ENCODE measurements at regions not wholly inside any gene's neighbourhood (a gene's known extent, or its start where the extent isn't known, plus 50 kb on each side); places are given as distances from the start of the nearest gene placed in this dataset.
A peak's percentile ranks its signal among the peaks of the same experiment; 100 is the strongest.

- DNase-seq = no peak
These were observed 65.0 kb downstream of the CBLN1 start for GRCh38 chr16:49216593-49216992.

- no peak for DNase-seq
These were observed 68.0 kb downstream of the CBLN1 start for GRCh38 chr16:49213594-49213993.

DNA sequence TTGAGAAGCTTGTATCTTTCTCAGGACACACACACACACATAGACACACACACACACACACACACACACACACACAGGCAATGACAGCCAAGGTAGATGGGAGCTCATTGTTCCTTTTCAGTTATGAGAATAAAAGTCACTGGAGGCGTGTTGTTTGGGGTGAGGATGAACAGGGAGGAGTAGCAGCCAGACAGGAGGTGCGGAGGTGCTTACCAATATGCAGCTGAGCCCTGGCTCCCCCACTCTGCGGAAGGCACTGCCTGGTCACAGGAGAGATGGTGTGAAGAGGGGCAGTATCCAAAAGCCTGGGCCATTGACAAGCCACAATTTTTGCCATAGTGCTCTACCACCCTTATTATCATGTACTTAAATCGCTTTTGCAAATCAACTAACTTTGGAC lies 77.4 kb downstream of the CBLN1 start:
- DNase-seq = no peak

GRCh38 chr16:49203361-49203760 lies 78.3 kb downstream of the CBLN1 start:
- DNase-seq = no peak

GRCh38 chr16:49201118-49201517 lies 80.5 kb downstream of the CBLN1 start:
- no peak for DNase-seq

GRCh38 chr16:49200223-49200820 lies 81.3 kb downstream of the CBLN1 start:
- no peak for DNase-seq

GRCh38 chr16:49195237-49195548 lies 86.4 kb downstream of the CBLN1 start:
- no peak for DNase-seq

- no peak for DNase-seq
These were observed 87.0 kb downstream of the CBLN1 start for GRCh38 chr16:49194537-49195236.

DNA sequence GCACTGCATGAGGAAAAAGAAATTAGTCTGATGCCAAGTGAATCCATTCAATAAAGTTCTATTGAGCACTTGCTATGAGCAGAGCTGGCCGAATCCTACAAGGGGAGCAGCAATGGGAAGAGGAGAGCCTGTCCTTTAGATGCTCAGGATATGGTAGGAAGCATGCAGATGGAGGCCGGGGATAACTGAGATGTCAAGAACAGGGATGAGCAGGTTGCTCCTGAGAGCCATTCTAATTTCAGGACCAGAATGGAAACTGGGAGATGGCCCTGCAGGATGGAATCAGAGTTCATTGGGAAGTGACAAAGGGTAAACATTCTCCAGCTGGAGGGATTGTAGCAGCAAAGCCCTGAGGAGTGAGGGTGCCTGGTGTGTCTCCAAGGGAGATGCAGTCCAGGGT lies 88.0 kb downstream of the CBLN1 start:
- no peak for DNase-seq

GRCh38 chr16:49189286-49189685 lies 92.4 kb downstream of the CBLN1 start:
- DNase-seq = no peak

DNA sequence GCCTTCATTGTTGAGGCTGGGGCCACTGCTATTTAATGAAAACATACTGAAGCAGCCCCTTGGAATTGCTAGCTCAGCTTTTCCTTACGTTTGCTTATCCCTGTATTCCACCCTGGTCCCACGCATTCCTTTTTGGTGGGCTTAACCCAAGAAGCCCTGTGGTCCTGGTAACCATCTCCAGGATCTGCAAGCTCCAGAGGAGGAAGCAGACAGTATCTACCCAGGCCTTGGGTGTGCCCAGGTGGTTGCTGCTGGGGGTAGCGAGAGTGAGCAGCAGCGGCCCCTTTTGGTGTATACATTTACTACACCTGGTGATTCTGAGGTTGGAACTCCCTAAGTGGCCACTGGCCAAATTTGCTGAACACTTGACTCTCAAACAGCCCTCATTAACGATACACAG lies 97.7 kb downstream of the CBLN1 start:
- DNase-seq = peak; percentile 63

GRCh38 chr16:49181791-49182518 lies 99.7 kb downstream of the CBLN1 start:
- no peak for DNase-seq

- no peak for DNase-seq
These were observed 101.8 kb downstream of the CBLN1 start for GRCh38 chr16:49179714-49180330.

DNA sequence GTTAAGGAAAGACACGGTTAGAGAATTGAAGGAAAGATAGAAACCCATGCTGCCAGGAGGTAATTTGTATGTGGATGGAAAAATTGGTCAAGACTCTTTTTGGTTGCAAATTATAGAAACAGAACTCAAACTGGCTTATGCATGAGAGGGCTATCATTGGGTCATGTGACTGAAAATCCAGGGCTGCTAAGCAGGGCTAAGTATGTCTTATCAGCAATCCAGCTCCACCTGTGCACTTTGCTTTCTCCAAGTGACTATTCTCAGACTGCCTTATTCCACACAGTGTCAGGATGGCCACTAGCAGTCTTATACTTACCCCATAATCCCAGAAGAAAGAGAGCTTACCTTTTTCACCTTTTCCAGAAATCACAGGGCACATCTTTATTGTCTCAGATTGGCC lies 113.5 kb downstream of the CBLN1 start:
- DNase-seq = no peak

- no peak for DNase-seq
These were observed 116.6 kb downstream of the CBLN1 start for GRCh38 chr16:49165025-49165424.

DNA sequence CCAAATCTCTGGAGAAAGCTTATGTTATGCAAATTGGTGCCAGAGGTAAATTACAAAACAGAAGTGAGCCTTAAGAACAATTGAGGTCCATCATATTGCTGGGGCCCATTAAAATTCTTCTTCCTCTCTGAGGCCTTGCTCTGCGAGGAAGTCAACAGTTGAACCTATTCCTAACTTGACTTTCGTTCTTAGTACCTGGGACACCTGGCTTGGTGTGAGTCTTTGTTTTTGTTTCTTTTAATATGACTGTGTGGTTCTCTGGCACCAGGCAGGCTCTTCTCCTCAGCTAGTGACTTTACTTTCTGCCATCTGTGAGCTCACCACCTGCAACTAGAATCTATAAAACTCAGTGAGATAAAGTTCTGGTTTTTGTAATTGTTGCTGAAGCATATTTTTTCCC lies 120.4 kb downstream of the CBLN1 start:
- DNase-seq = no peak

DNA sequence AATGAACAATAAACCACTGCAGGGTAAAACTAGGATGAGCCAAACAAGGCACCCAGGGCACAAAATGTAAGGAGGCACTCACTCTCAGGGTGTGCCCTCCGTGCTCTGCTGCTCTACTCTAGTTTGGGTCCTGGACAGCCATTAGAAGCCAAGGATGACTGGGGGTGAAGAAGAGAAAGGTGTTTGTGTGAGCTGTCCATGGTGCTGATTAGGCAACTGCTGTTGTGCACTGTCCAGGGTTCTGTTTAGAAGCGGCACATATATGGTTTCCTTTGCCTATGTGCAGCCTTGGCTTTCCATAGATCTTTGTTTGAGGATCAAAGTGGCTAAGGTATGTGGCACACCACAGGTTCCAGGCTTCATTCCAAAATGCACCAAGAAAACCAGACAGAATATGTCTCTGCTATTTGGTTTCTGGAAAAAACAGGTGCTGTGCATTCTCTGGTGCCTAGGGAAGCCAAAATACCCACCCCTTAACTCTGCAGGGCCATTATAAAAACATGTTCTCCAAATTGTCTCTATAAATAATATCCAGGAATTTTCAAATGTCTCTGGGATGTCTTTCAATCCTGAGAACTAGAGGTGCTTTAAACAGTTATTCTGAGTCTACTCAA lies 123.5 kb downstream of the CBLN1 start:
- no peak for DNase-seq

DNA sequence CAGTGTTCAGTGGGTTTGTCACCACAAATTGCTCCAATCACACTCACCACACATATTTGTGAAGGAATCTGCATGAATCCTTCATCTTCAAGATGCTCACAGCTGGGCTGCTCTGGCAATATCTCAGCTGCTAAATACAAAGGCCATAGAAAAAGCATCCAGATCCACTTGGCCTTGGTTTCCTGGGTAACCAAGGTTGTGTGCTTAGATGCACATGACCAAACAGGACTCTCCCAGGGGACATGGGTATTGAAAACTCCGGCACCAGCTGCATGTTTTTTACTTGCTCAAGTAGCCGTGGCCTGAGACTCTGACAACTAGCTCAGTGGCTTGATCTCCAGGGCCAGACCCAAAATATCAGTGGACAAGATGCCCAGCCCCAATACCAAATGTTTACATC lies 131.3 kb downstream of the CBLN1 start:
- no peak for DNase-seq

GRCh38 chr16:49148410-49148809 lies 133.2 kb downstream of the CBLN1 start:
- DNase-seq = no peak

- DNase-seq = no peak
These were observed 141.0 kb downstream of the CBLN1 start for GRCh38 chr16:49140618-49141017.

DNA sequence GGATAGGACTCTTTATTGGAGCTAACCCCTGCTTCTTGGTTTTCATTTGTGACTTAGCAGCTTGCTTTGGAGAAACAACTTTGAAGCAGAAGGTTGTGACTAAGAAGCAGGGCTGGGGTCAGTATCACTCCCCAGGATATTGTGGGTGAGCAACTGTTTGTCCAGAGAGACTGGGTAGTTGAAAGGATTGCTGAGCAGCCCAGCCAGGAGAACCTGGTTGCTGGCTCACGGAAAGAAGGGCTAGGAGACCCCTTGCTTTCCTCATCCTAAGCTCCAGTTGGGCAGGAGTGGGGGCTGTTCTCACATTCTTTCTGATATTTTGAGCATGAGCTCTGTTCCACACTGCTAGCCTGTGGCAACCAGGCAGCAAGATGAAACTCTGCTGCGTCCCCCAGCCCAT lies 151.2 kb downstream of the CBLN1 start:
- DNase-seq = no peak

- DNase-seq = no peak
These were observed 151.7 kb downstream of the CBLN1 start for GRCh38 chr16:49129935-49130334.

DNA sequence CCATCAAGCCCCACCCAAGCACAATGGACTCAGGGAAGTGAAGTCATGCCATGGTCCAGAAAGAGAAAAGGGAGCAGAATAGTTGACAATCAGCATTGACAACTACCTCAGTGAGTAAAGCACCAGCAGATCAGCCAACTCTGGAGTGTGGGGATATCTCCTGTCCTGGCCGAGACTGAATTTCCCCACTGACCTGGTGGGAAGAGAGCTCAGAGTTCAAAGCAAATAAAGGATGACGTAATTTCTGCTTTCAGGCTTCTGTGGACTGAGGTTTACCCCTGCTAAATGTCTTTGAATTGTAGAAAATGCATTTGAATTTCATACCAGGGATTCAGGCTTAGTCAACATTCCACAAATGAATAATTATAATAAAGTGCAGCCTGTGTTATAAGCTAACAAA lies 152.9 kb downstream of the CBLN1 start:
- DNase-seq = no peak

DNA sequence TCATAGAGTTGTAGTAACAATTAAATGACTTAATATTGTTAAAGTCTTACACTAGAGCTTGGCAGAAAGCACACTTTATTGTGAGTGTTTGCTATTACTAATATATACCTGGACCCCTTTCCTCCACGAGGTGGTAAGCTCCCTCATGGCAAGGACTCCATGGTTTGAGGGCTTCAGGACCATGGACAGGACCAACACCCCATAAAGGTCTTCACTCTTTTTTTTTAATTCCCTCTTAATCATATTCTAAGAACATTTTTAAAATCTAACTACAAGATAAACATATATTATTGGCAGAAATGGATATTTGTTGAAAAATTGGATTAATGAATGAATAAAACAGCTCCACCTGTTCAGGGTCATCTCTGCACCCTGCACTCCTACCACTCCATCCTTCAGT lies 154.5 kb downstream of the CBLN1 start:
- no peak for DNase-seq
